Gastroesophageal sphincter (tissue), 4 donors: ENCODE measurements at regions not wholly inside any gene's neighbourhood (a gene's known extent, or its start where the extent isn't known, plus 50 kb on each side); places are given as distances from the start of the nearest gene placed in this dataset.

Source experiments
- ATAC-seq: fragments of 150-250 bp; one replicate; pipeline ENCODE4 v1.9.1; 2016; ENCODE audit warnings: mild to moderate bottlenecking, moderate library complexity
- H3K27ac ChIP-seq, 4 donors: fragments of 200-600 bp; sonication (generic) in 3 of 4; 1 replicate in 3 of 4; 2 replicates in 1 of 4; pipeline ENCODE4 v1.5.1; 2016 to 2019
- H3K27me3 ChIP-seq: fragments of 200-600 bp; sonication (generic); one replicate; pipeline ENCODE4 v1.5.1; 2019
- H3K36me3 ChIP-seq, 2 donors: fragments of 200-600 bp; sonication (generic); one replicate each; pipeline ENCODE4 v1.5.1; 2019; ENCODE audit warnings: control low read depth in 1 of 2
- H3K4me1 ChIP-seq, 3 donors: fragments of 200-600 bp; sonication (generic); 1 replicate in 2 of 3; 2 replicates in 1 of 3; pipeline ENCODE4 v1.5.1; 2016 to 2019; ENCODE audit warnings: control low read depth in 2 of 3
- H3K4me3 ChIP-seq, 2 donors: fragments of 200-600 bp; sonication (generic); one replicate each; pipeline ENCODE4 v1.5.1; 2019; ENCODE audit warnings: mild to moderate bottlenecking in 1 of 2, moderate library complexity in 1 of 2
- H3K9me3 ChIP-seq, 3 donors: fragments of 200-600 bp; sonication (generic); one replicate each; pipeline ENCODE4 v1.5.1; 2017 to 2019; ENCODE audit warnings: control low read depth in 2 of 3
- EP300 ChIP-seq: sonication (generic); formaldehyde crosslinking; IDR thresholded peaks from one replicate; pipeline ENCODE4 v1.6.1; 2017; ENCODE audit warnings: antibody characterized with exemption, mild to moderate bottlenecking
- POLR2A ChIP-seq, 2 donors: fragments of 450-650 bp; IDR thresholded peaks; one replicate each; pipeline ENCODE4 v1.6.1; 2017; ENCODE audit warnings: antibody characterized with exemption in 2 of 2, mild to moderate bottlenecking in 2 of 2, moderate library complexity in 1 of 2
- POLR2AphosphoS5 ChIP-seq: sonication (generic); formaldehyde crosslinking; IDR thresholded peaks from one replicate; pipeline ENCODE4 v1.6.1; 2017; ENCODE audit warnings: antibody characterized with exemption
- WGBS, 2 donors: methylation state at CpG; one replicate each; pipeline ENCODE4 v1.1.5; 2018; ENCODE audit warnings: low coverage in 1 of 2; 5-methylcytosine and 5-hydroxymethylcytosine counted together
- TF ChIP-seq, protein P1 (sequence below), 4 experiments: fragments of 200-600 bp in 2 of 4; fragments of 450-650 bp in 2 of 4; sonication (generic) in 1 of 4; IDR thresholded peaks; one replicate each; pipeline ENCODE4 v1.5.1; 2017 to 2019; ENCODE audit warnings: antibody characterized with exemption in 4 of 4, mild to moderate bottlenecking in 2 of 4, moderate library complexity in 2 of 4

DNA sequence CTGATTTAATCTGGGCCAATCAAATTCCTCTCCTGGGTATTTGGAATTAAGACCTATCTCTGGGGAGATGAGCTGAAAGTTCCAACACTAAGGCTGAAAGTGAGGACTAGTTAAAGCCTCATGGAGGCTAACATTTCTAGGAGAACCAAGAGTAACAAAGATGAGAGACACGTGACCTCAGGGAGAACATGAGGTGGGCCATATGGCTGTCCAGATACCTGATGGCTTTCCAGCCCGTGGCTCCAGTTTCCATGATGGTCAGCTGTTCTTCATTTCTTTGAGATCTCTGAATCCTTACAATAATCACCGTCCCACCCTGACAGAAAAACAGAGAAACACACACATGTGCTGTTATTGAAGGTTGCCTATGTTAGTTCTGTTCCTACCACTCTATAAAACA is 66.1 kb downstream of the LEPR start:
- Histone ChIP-seq H3K36me3 (no peaks in the 10 kb centered on the region), H3K27ac (no peak overlapping the region), H3K9me3 (no peaks in the 10 kb centered on the region), H3K27me3 (no peaks in the 10 kb centered on the region), H3K4me3 (no peak overlapping the region), H3K4me1 (no peaks in the 10 kb centered on the region)
- TF ChIP-seq POLR2A (IDR thresholded peaks at IDR 0.05): no peak
- TF ChIP-seq, protein P1, sequence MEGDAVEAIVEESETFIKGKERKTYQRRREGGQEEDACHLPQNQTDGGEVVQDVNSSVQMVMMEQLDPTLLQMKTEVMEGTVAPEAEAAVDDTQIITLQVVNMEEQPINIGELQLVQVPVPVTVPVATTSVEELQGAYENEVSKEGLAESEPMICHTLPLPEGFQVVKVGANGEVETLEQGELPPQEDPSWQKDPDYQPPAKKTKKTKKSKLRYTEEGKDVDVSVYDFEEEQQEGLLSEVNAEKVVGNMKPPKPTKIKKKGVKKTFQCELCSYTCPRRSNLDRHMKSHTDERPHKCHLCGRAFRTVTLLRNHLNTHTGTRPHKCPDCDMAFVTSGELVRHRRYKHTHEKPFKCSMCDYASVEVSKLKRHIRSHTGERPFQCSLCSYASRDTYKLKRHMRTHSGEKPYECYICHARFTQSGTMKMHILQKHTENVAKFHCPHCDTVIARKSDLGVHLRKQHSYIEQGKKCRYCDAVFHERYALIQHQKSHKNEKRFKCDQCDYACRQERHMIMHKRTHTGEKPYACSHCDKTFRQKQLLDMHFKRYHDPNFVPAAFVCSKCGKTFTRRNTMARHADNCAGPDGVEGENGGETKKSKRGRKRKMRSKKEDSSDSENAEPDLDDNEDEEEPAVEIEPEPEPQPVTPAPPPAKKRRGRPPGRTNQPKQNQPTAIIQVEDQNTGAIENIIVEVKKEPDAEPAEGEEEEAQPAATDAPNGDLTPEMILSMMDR (IDR thresholded peaks at IDR 0.05): no peak
- TF ChIP-seq POLR2AphosphoS5: no peak
- TF ChIP-seq EP300: no peak
- 76 to 91% methylated on average over 3 of the region's 3 CpGs for WGBS, 2 donors
- ATAC-seq: no peak

DNA sequence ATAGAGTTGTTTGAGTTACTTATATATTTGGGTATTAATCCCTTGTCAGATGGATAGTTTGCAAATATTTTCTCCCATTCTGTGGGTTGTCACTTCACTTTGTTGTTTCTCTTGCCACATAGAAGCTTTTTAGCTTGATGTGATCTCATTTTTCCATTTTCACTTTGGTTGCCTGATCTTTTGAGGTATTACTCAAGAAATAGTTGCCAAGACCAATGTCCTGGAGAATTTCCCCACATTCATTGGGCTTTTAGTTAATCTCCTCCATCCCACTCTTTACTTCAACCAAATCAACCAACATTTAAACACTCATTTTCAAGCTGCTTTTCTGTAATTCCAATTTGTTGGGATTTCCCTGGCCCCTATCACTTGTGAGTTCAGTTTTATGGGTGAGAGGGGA is 69.0 kb downstream of the LEPR start:
- Histone ChIP-seq H3K4me1 (peaks cover 0 to 9% (median 0%) of the 10 kb centered on the region in 3 donors), H3K9me3 (no peaks in the 10 kb centered on the region), H3K36me3 (no peaks in the 10 kb centered on the region), H3K27ac (no peak overlapping the region), H3K27me3 (no peaks in the 10 kb centered on the region), H3K4me3 (no peak overlapping the region)
- no peak for ATAC-seq
- no peak for TF ChIP-seq POLR2A (IDR thresholded peaks at IDR 0.05)
- TF ChIP-seq, protein P1 (IDR thresholded peaks at IDR 0.05): no peak
- TF ChIP-seq EP300: no peak
- no peak for TF ChIP-seq POLR2AphosphoS5

DNA sequence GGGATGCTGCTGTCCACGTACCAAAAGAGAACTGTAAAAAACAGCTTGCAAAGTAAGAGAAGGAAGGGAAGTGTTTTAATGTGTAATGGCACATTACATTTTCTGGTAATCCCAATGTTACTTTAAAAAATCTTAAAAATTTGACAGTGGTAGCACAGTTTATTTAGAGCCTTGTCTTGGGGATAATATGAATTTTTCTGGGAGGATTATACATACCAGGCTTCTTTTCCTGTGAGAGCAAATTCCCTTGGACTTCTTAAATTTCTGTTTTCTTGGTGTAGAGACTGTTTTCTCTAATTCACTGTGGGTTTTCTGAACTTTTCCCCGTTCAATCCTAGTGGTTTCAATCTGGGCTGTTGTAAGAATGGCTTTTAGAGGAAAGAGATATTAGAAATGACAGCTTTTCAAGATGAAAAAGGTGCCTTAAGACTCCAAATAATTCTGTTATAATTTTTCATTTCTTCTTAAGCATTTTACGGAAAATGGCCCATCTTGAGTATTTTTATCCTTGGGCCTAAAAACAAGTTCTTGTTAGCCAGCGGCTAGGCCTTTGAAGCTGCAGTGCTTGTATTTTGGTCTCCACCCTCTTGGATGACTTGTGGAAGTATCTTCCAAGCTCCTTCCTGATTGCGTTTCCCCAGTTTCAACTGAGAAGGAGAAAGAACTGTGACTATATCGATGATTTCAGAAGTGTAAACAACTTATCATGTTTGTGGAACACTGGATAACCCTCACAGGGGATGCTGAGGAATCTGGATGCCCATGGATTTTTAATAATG is 70.0 kb downstream of the LEPR start:
- peaks cover 0 to 10% (median 0%) of the 10 kb centered on the region in 3 donors for H3K4me1 ChIP-seq
- WGBS, 2 donors: 57 to 66% methylated on average over 4 to 6 of the region's 6 CpGs
- H3K4me3 ChIP-seq: no peak overlapping the region
- H3K36me3 ChIP-seq: no peaks in the 10 kb centered on the region
- H3K27ac ChIP-seq: peak overlapping the region in 1 of 4 donors; percentile 5
- no peaks in the 10 kb centered on the region for H3K9me3 ChIP-seq
- no peaks in the 10 kb centered on the region for H3K27me3 ChIP-seq
- peak; percentile 41 for ATAC-seq
- TF ChIP-seq POLR2A (IDR thresholded peaks at IDR 0.05) (no peak), POLR2AphosphoS5 (no peak)

DNA sequence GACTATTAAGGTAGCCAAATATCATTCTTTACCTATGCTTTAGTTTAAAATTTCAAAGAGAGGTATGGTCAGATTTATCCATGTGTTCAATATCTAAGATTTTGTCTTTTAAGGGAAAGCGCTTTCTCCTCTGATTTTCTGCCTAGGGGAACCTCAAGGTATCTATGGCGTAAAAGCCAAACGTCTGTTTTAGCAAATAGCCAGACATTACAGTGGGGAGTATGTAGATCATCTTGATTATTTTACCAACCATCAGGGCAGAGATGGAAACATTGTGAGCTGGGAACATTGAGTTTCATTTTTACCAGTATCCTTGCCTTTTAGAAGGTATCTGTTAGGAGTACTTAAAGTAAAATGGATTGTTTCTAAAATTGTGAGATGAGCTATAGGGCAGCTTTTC is 71.0 kb downstream of the LEPR start:
- TF ChIP-seq, protein P1 (IDR thresholded peaks at IDR 0.05): no peak
- TF ChIP-seq EP300: no peak
- no peak for TF ChIP-seq POLR2A (IDR thresholded peaks at IDR 0.05)
- no peak for TF ChIP-seq POLR2AphosphoS5
- Histone ChIP-seq H3K27ac (no peak overlapping the region), H3K36me3 (no peaks in the 10 kb centered on the region), H3K4me3 (no peak overlapping the region), H3K27me3 (no peaks in the 10 kb centered on the region), H3K4me1 (peaks cover 0 to 10% (median 0%) of the 10 kb centered on the region in 3 donors), H3K9me3 (no peaks in the 10 kb centered on the region)
- ATAC-seq: no peak
- 60 to 74% methylated on average over 2 to 3 of the region's 3 CpGs for WGBS, 2 donors

DNA sequence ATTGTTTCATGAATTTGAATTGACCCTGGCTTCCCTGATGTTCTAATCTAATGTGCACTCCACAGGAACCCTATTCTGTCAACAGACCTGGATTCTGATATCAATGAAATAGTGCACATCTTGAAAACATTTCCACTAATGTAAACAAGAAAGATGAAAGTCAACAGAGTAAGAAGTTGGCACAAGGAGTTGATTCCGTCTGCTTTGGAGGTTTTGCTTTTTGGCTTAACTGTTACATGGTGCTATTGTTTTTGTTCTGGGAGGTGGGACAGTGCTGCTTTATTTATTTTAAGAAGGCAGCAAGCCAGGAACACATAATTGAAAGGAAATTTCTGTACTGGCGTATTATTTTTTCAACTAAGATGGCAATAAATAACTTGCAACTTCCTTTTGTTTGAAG is 73.3 kb downstream of the LEPR start:
- Histone ChIP-seq H3K36me3 (no peaks in the 10 kb centered on the region), H3K27ac (no peak overlapping the region), H3K9me3 (no peaks in the 10 kb centered on the region), H3K27me3 (no peaks in the 10 kb centered on the region), H3K4me3 (no peak overlapping the region), H3K4me1 (peaks cover 0 to 10% (median 0%) of the 10 kb centered on the region in 3 donors)
- 24 to 31% methylated on average over 2 of the region's 2 CpGs for WGBS, 2 donors
- ATAC-seq: peak; percentile 34
- TF ChIP-seq EP300: no peak

DNA sequence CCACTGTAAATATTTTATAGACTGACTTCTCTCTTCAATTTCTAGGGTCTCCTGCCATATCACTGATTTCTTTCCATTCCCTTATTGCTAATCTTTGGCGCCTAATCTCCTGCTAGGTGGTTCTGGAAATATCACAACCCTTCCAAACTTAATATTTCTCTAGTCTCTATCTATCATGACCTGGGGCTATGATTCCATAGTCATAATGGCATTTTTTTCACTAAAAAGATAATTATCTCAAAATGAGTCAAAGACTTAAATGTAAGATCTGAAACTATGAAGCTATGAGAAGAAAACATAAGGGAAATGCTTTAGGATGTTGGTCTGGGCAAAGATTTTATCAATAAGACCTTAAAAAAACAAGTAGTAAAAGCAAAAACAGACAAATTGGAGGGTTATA is 74.2 kb downstream of the LEPR start:
- no peak for ATAC-seq
- Histone ChIP-seq H3K4me3 (no peak overlapping the region), H3K9me3 (no peaks in the 10 kb centered on the region), H3K4me1 (peaks cover 0 to 10% (median 0%) of the 10 kb centered on the region in 3 donors), H3K36me3 (no peaks in the 10 kb centered on the region), H3K27ac (no peak overlapping the region), H3K27me3 (no peaks in the 10 kb centered on the region)
- TF ChIP-seq, protein P1 (IDR thresholded peaks at IDR 0.05): no peak
- TF ChIP-seq POLR2A (IDR thresholded peaks at IDR 0.05) (no peak), EP300 (no peak), POLR2AphosphoS5 (no peak)
- WGBS, 2 donors: 78 to 100% methylated on average over 1 of the region's 1 CpG
